IMR-90 (cell line): ENCODE measurements at regions not wholly inside any gene's neighbourhood (a gene's known extent, or its start where the extent isn't known, plus 50 kb on each side); places are given as distances from the start of the nearest gene placed in this dataset.

Experiments
- CEBPB ChIP-seq: IDR thresholded peaks from 2 replicates; pipeline ENCODE4 v1.6.1; 2012; ENCODE audit warnings: low read depth, low read length, improper control_type of control experiment
- CHD1 ChIP-seq: IDR thresholded peaks from 2 replicates; pipeline ENCODE4 v1.6.1; 2012; ENCODE audit warnings: low read depth, low read length, improper control_type of control experiment
- TF ChIP-seq, protein P1 (sequence below): fragments of 150-350 bp; IDR thresholded peaks from 2 replicates; pipeline ENCODE4 v1.6.1; 2017; ENCODE audit warnings: mild to moderate bottlenecking, antibody characterized with exemption, low read length, low read depth

DNA sequence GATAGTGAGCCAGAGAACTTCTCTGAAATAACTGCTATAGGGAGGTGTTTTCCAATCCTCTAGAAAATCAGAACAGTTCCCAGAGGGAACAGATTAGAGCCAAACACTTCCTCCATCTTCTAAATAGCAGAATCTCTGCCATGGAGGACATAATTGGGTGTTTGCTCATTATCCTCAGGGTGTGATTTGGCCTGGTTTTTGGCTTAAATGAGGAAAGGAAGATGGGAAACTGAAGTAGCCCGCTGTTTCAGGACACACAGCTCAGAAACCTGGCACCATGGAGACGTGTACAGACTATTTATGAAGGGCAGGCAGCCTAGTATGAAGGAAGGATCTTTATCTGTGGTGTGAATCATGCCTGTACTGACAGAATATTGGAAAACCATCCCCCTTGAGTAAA is 231.7 kb upstream of the PRKD1 start:
- TF ChIP-seq CEBPB: no peak
- no peak for TF ChIP-seq CHD1
- TF ChIP-seq, protein P1, sequence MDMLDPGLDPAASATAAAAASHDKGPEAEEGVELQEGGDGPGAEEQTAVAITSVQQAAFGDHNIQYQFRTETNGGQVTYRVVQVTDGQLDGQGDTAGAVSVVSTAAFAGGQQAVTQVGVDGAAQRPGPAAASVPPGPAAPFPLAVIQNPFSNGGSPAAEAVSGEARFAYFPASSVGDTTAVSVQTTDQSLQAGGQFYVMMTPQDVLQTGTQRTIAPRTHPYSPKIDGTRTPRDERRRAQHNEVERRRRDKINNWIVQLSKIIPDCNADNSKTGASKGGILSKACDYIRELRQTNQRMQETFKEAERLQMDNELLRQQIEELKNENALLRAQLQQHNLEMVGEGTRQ: no peak
